Endothelial cell of umbilical vein (primary cell): ENCODE measurements at regions not wholly inside any gene's neighbourhood (a gene's known extent, or its start where the extent isn't known, plus 50 kb on each side); places are given as distances from the start of the nearest gene placed in this dataset.
"Not testable (repeated sequence)": the region's sequence is repeated elsewhere in the genome, so short reads cannot be mapped to it uniquely, and the experiment has no call there.

Source experiments
- CTCF ChIP-seq, 2 donors: IDR thresholded peaks; 1 replicate in 1 of 2; 2 replicates in 1 of 2; pipeline ENCODE4 v1.5.1; 2011; ENCODE audit warnings: low read length in 2 of 2, mild to moderate bottlenecking in 2 of 2, moderate library complexity in 2 of 2, control low read depth in 1 of 2, inconsistent platforms in 1 of 2, low read depth in 1 of 2; ENCODE audit not compliant: insufficient read depth in 1 of 2; ENCODE audit errors: extremely low read depth in 1 of 2
- JUN ChIP-seq: IDR thresholded peaks from 2 replicates; pipeline ENCODE4 v1.6.1; 2011; ENCODE audit warnings: borderline replicate concordance, low read depth; ENCODE audit not compliant: insufficient read length, insufficient read depth
- MYC ChIP-seq: IDR thresholded peaks from one replicate; pipeline ENCODE4 v1.6.1; 2011; ENCODE audit warnings: mild to moderate bottlenecking, low read depth, low read length
- POLR2A ChIP-seq: IDR thresholded peaks from 2 replicates; pipeline ENCODE4 v1.6.1; 2012; ENCODE audit warnings: low read depth, mild to moderate bottlenecking, control low read depth, low read length
- POLR2AphosphoS5 ChIP-seq: IDR thresholded peaks from 2 replicates; pipeline ENCODE4 v1.6.1; 2012; ENCODE audit warnings: low read depth, mild to moderate bottlenecking, control low read depth, low read length, moderate library complexity; ENCODE audit not compliant: insufficient read depth
- TF ChIP-seq, protein P1 (sequence below): IDR thresholded peaks from 2 replicates; pipeline ENCODE4 v1.6.1; 2011; ENCODE audit not compliant: insufficient read depth, insufficient read length

DNA sequence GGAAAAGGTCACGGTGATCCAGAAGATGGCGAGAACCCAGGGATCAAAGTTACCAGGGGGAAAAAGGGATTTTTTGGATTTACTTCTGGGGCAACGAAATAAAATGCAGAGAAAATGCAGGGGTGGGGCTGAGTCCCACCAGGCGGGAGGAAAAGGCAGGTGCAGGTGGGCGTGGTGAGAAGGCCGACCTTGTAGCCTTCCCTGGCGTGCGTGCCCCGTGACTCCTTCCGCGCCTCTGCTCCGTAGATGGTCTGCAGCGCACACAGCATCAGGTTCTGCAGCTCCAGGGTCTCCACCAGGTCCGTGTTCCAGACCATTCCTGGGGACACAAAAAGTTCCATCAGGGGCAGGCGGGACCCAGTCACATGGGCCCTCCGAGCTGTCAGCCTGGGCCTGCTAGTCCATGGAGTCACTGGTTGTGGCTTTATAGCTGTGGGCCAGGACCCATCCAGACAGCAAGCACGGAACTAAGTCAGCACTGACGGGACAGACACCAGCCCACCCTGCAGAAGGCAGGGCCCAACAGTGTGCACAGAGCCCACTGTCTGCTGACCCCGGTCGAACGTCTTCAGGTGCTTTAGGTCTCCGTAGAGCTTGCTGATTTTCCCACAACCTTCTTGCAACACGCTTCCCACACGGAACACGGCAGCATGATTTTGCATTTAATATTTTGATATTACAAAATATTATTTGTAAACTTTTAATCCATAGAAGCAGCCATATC lies 52.4 kb upstream of the LPCAT1 start:
- TF ChIP-seq CTCF (IDR thresholded peaks at IDR 0.05; ENCODE audit: extremely low read depth in 1 of 2, insufficient read depth in 1 of 2, low read depth in 1 of 2, low read length in 2 of 2); POLR2A; JUN; POLR2AphosphoS5; MYC: not testable (repeated sequence)
- TF ChIP-seq, protein P1, sequence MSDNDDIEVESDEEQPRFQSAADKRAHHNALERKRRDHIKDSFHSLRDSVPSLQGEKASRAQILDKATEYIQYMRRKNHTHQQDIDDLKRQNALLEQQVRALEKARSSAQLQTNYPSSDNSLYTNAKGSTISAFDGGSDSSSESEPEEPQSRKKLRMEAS = not testable (repeated sequence)
